T-helper 1 cell (primary cell): ENCODE measurements at regions not wholly inside any gene's neighbourhood (a gene's known extent, or its start where the extent isn't known, plus 50 kb on each side); places are given as distances from the start of the nearest gene placed in this dataset.
"Not testable (repeated sequence)": the region's sequence is repeated elsewhere in the genome, so short reads cannot be mapped to it uniquely, and the experiment has no call there.

ENCODE experiments used
- DNase-seq, 5 donors: peaks; one replicate each; pipeline ENCODE4 v3.0.0-alpha.2; 2012 to 2020

- DNase-seq: no peak
Observed at GRCh38 chr10:108567899-108568752, 1355.2 kb downstream of the XPNPEP1 start.

GRCh38 chr10:108566316-108567107, 1356.8 kb downstream of the XPNPEP1 start:
- no peak for DNase-seq

GRCh38 chr10:108562105-108562504, 1361.2 kb downstream of the XPNPEP1 start:
- no peak for DNase-seq

GRCh38 chr10:108561649-108562048, 1361.7 kb downstream of the XPNPEP1 start:
- DNase-seq: no peak

- no peak for DNase-seq
Observed at GRCh38 chr10:108560488-108560887, 1362.8 kb downstream of the XPNPEP1 start.

- no peak for DNase-seq
Observed at GRCh38 chr10:108556186-108556585, 1367.1 kb downstream of the XPNPEP1 start.

GRCh38 chr10:108545921-108546320, 1377.4 kb downstream of the XPNPEP1 start:
- no peak for DNase-seq

- DNase-seq: peak in 1 of 5 donors; percentile 17
Observed at GRCh38 chr10:108544500-108545120, 1378.7 kb downstream of the XPNPEP1 start.

- DNase-seq: not testable (repeated sequence)
Observed at GRCh38 chr10:108533551-108533950, 1369.0 kb upstream of the SORCS1 start.

GRCh38 chr10:108523016-108523800, 1358.7 kb upstream of the SORCS1 start:
- DNase-seq: no peak

GRCh38 chr10:108521827-108522492, 1357.5 kb upstream of the SORCS1 start:
- DNase-seq: no peak

- no peak for DNase-seq
Observed at GRCh38 chr10:108515821-108516220, 1351.3 kb upstream of the SORCS1 start.

- DNase-seq: no peak
Observed at GRCh38 chr10:108500396-108500795, 1335.9 kb upstream of the SORCS1 start.

- DNase-seq: no peak
Observed at GRCh38 chr10:108496106-108496505, 1331.6 kb upstream of the SORCS1 start.

GRCh38 chr10:108490944-108491343, 1326.4 kb upstream of the SORCS1 start:
- no peak for DNase-seq

GRCh38 chr10:108471420-108471819, 1306.9 kb upstream of the SORCS1 start:
- DNase-seq: no peak

- no peak for DNase-seq
Observed at GRCh38 chr10:108469940-108470339, 1305.4 kb upstream of the SORCS1 start.

GRCh38 chr10:108465871-108466641, 1301.5 kb upstream of the SORCS1 start:
- DNase-seq: peak in 1 of 5 donors; percentile 1

- no peak for DNase-seq
Observed at GRCh38 chr10:108462005-108462404, 1297.5 kb upstream of the SORCS1 start.

- DNase-seq: no peak
Observed at GRCh38 chr10:108454793-108455192, 1290.3 kb upstream of the SORCS1 start.

GRCh38 chr10:108454224-108454623, 1289.7 kb upstream of the SORCS1 start:
- no peak for DNase-seq
